HG02973 (cell line): ENCODE measurements at regions not wholly inside any gene's neighbourhood (a gene's known extent, or its start where the extent isn't known, plus 50 kb on each side); places are given as distances from the start of the nearest gene placed in this dataset.

ENCODE experiments used
- ATAC-seq: cut with Tn5 transposase; IDR thresholded peaks from one replicate; pipeline ENCODE4 v1.9.1; 2021; ENCODE audit warnings: moderate library complexity; ENCODE audit not compliant: unreplicated experiment

DNA sequence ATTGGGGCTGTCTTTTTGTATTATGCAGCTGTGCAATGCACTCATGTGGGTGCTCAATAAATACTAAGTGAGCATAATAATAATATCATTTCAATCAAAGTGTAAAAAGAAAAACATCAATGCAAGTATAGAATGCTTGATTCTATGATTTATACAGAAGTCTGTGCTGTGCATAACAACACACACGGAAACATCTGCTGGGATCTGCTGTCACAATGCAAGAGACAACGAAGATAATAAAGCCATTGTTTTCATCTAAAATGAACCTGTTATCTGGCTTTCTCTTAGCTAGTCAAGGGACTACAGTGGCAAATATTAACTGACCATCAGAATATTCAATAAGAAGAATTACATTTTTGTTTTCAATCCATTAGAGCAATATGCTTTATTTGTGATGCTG lies 1156.9 kb upstream of the MAP3K7 start:
- ATAC-seq: no peak

DNA sequence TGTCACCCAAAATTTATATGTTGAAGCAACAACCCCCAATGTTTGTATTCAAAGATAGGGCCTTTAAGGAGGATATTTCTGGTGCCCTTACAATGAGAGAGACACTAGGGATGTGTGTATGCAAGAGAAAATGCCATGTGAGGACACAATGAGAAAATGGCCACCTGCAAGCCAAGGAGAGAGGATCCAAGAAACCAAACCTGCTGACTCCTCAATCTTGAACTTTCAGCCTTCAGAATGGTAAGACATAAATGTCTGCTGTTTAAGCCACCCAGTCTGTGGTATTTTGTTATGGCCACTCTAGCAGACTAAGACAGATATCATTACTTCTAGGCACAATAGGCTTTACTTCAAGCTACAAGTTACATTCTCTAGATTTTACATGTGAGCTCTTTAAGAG lies 1145.1 kb upstream of the MAP3K7 start:
- ATAC-seq: no peak

DNA sequence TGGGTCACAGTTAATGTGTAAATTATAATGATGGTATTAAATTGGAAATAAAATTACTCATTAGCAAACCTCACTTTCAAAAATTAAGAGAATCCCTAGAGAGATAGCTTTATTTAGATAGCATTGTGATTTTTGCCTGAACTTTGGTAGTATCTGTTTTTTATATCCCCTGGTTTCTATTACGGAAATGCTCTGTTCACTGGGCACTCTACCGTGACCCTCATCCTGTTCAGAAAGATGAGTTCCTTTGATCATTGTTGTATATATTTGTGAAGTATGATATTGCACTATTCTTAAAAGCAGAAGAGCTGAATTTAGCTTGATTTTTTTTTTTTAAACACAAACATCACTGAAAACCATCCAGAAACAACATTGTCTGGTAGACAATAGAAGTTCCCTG lies 1143.8 kb upstream of the MAP3K7 start:
- ATAC-seq: no peak

DNA sequence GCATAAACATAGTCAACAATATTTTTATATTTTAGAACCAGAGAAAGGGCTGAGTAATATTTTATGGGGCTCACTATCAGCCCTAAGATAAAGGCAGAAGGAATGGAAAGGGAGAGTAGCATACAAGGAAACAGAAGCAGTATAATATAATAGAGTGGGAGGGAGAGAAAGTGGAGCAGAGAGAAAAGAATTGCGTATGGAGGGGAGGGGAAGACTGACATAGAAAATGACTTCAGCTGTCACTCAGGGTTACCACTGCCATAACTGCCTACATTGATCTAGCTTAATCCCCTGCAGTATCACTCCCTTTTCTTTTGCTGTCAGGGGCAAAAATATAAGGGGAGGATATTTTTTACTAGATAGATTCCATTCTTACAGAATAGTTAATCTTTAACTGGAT lies 1133.5 kb upstream of the MAP3K7 start:
- ATAC-seq: no peak

DNA sequence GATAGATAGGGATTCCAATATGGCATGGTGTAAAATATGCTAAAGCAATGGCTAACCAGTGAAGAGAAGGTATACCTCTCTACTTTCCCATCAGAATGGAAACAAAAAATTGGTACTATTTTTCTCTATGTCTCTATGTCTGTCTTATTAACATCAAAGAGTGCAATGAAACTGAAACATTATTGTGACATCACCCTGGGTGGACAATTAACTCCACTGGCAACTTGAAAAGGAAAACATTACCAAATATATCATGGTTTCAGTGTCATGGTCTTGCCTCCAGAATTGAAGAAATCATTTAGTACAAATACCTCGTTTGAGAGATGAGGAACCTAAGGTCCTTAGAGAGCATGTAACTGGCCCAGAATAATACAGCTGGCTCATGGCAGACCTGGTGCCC lies 1132.5 kb upstream of the MAP3K7 start:
- ATAC-seq: no peak

DNA sequence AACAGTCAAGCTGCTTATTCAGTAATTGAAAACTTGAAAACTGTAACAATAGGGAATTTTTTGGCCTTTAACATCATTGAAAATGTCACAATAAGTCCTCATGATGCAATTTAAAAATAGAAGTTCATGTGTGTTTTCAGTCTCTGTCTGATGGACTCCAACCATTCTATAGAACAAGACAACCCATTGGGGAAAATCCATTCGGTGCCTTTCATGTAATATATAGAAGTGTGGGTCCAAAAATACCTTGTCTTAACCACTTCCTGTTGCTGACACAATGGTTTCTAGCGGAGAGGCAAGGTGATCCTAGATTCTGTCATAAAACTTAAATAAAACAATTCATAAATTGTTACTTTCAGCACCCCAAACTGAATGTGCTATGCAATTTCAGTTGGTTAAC lies 1131.3 kb upstream of the MAP3K7 start:
- ATAC-seq: peak; percentile 69

DNA sequence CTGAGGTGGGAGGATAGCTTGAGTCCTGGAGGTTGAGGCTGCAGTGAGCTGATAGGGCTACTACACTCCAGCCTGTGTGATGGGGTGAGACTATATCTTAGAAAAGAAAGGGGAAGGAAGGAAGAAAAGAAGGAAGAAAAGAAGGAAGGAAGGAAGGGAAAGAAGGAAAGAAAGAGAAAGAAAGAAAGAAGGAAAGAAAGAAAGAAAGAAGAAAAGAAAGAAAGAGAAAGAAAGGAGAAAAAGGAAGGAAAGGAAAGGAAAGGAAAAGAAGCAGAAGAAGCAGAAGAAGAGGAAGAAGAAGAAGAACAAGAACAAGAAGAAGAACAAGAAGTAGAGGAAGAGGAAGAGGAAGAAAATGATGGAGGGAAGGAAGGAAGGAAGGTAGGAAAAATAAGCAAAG lies 1130.2 kb upstream of the MAP3K7 start:
- ATAC-seq: no peak

DNA sequence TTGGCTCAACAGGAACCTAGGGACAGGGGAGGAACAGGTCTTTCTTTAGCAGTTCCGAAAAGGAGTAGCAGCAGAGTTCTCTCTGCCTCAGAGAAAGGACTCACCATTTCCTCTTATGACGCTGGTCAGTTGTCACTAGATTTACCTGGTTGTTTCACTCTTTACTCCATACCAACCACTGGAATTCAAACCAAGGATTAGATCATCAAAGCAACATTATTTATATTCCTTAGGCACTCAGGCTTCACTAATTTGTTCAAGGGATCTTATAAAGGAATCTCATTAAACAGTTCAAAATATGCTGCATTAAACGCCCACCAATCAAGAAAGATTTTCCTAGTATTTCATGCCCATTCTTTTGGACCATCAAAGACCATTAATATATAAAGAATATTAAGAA lies 1129.5 kb upstream of the MAP3K7 start:
- no peak for ATAC-seq

DNA sequence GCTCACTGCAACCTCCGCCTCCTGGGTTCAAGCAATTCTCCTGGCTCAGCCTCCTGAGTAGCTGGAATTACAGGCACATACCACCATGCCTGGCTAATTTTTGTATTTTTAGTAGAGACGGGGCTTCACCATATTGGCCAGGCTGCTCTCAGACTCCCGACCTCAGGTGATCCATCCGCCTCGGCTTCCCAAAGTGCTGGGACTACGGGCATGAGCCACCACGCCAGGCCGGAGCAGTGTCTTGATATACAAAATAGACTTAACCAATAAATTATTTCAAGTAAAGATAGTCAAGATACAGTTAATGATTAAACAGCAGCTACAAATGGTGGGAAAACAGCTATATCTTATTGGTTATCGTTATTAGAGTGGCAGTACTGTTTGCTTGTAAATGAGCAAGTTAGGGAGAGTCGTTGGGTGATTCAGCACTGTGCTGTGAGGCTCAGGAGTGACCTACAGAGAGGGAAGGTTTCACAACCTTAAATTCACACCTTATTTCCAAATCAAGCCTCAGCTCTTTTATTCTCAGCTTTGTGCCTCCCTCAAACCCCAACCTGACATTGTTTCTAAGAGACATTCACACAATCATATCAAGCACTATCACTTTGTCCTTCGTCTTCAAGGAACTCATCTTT lies 1128.4 kb upstream of the MAP3K7 start:
- ATAC-seq: no peak

DNA sequence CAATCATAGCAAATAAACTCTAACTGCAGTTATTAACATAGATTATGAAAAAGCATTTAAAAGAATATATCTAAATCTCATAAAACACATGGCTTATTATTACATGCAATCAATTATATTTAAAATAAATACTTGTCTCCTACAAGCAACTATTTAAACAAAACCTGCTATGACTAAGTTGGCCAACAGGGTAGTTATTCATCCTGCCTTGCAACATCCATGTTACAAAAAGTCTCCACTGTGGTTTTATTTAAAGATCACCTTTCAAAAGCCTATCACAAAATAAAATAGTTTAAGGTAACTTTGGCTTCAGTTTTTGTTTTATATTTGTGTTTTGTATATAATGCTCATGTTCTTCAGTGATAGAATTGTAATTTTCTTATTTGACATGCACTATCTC lies 1127.0 kb upstream of the MAP3K7 start:
- ATAC-seq: no peak

DNA sequence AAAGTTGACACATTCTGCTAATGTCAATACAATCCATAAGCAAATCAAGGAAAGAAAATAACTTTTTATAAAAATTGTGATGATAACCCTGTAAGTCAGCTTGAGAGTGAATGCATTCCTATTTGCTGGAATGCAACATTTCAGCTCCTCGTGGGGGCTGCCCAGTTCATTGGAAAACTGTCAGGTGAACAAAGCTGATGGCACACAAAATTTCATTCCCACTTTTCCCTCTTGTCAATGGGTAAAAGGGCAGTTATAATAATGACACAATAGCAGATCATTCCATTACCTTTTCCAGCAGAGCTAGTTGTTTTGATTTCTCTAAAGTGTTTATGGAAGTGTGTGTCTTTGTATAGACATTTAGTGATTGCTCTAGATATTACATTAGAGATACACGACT lies 1124.6 kb upstream of the MAP3K7 start:
- no peak for ATAC-seq

DNA sequence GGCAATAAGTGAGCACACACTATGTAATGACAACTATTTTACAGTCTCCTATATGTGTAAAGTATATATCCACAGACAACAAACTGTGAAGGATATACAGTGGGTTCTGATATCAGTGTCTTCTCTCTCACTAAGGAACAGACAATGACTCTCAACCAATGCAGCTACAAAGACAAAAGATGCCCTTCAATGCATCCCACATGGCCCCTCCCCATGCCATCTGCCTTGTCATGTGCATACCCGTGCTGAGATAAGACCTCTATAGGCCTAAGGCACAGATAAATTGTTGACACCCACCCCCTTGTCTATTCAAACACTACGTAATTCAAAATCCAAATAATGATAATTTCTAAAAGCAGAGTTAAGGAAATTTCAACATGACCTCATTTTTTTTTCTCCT lies 1123.5 kb upstream of the MAP3K7 start:
- no peak for ATAC-seq

DNA sequence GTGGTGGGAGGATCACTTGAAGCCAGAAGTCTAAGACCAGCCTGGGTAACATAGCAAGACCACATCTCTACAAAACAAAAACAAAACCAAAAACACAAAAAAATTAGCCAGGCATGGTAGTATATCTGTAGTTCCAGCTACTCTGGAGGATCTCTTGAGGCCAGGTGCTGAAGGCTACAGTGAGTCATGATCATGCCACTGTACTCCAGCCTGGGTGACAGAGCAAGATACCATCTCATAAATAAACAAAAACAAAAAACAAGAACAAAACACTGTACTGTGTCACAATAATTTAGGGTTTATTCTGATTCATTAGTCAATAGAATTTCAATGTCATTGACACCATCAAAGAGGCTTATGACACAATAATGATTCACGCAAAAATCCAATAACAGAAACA lies 1121.7 kb upstream of the MAP3K7 start:
- ATAC-seq: no peak

DNA sequence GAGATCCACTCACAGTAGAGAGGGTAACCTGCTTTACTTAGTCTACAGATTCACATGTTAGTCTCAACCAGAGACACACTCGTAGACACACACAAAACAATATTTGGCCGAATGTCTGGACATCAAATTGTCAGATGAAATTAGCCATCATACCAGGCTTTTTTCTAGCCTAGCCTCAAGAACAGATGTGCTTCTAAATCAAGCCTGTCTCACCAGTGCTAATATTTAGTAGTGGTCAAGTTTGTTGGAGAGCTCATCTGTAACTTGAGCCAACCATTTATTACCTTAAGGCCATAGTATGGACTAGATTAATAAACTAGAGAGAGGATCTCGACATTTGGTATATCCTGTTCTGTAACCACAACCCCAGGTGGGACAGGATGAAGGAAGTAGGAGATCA lies 1118.8 kb upstream of the MAP3K7 start:
- no peak for ATAC-seq

DNA sequence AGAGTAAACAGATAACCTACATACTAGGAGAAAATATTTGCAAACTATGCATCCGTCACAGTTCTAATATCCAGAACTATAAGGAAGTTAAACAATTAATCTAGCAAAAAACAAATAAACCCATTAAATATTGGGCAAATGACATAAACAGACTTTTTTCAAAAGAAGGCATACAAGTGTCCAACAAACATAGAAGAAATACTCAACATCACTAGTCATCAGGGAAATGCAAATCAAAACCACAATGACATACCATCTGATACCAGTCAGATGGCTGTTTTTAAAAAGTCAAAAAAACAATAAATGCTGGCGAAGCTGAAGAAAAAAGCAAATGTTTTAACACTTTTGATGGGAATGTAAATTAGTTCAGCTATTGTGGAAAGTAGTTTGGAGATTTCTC lies 1117.7 kb upstream of the MAP3K7 start:
- ATAC-seq: no peak

DNA sequence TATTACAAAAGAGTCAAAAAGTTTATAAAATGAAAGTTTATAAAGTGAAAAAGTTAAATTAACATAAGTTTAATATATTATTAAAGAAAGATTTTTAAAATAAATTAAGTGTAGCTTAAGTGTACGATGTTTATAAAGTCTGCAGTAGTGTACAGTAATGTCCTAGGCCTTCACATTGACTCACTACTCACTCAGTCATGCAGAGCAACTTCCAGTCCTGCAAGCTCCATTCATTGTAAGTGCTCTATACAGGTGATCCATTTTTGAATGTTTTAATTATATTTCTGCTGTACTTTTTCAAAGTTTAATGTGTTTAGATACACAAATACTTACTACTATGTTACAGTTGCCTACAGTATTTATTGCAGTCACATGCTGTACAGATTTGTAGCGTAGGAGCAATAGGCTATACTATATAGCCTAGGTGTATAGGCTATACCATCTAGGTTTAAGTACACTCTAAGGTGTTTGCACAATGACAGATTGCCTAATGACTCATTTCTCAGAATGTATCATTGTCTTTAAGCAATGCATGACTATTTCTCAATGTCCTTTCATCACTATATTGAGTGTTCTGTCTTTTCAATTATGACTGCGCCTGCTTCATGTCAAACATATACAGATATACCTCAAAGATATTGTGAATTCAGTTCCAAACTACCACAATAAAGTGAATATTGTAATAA lies 1110.3 kb upstream of the MAP3K7 start:
- no peak for ATAC-seq

DNA sequence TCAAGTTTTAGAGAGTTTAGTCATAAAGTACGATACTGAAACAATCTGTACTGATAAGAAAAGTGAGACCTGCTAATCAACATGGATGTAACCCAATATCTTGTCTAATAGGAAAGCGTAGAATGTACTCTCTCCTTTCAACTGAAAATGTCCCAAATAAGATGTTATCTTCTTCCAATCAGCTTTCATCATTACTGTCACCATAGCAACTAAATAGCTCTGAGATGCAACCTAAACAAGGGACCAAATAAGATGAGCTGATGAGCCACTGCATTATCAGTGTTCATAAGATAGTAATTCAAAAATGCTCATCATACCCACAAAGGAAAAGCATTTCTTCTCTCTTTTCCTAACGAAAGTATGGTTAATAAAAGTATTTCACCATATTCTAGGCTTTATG lies 1108.3 kb upstream of the MAP3K7 start:
- ATAC-seq: no peak

DNA sequence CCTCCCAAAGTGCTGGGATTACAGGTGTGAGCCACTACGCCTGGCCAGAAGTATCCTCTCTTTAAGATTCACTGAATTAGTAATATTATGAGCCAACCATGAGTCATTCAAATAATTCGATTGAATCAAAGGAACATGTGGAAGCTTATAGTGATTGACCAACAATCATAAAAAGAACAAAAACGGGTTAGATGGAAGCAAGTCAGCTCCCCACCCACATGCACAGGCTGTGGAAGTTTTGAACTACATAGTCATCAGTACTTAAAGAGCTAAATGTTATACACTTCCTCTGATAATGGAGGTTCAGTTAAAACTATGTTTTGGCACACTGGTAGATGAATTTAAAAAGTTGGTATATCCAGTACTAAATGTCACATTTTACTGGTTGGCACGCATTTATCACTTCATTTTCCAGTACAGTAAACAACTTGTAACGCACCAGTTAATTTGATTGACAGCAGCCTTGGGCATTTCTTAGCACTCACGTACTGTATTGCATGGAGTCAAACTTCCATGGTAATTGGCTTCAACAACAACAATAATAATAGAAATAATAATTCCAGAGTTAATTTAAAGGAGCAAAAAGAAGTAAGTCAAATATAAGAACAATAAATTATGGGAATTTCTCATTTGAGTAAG lies 1107.3 kb upstream of the MAP3K7 start:
- no peak for ATAC-seq

DNA sequence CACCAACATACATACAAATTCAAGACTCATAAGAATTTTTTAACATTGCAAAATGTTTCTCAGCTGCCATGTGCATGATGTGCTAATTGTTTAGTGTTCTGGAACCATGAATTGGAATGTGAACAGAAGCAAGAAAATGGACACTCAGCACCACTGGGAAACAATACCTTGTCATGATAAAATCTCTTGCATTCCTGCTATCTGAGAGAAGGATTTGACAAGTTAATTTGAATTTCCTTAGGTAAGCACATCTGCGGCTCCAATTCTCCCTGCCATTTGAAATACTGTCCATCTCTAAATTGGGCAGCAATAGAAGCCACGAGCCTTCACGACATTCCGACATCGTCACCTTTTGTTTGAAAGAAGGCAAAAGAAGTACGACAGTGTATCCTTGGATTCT lies 1104.6 kb upstream of the MAP3K7 start:
- no peak for ATAC-seq

DNA sequence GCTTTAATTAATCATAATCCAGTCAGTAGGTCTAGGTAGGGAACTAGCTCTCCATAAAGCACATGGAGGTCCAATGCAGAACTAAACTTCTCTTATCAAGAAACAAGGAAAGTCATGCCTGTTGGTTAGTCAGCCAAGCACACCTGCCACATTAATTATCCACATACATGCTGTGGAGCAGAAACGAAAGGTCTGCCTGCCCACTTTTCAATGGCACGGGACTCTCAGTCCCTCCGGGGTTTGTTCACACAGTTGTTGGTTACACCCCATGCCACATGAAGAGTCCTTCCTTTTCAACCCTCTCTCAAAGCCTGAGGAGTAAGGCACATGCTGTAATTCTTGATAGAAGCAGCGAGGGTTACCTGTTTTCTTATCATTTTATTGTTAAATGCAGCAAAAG lies 1096.4 kb upstream of the MAP3K7 start:
- ATAC-seq: no peak

DNA sequence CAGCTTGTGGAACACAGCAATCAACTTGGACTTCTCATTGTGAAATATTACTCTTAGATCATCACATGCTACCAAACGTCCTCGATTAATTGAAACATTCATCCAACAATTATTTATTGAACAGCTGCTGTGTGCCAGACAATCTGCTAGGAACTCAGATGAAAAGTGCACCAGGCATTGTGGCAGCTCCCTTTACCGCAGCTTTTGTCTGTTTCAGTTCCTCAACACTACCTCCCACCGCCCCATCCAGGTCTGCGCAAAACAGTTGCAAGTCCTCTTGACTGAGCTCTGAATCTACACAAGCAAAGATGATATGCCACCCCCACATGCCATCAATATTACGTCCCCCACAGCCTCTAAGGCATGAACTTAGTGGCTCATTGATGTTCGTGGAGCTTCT lies 1094.4 kb upstream of the MAP3K7 start:
- no peak for ATAC-seq

DNA sequence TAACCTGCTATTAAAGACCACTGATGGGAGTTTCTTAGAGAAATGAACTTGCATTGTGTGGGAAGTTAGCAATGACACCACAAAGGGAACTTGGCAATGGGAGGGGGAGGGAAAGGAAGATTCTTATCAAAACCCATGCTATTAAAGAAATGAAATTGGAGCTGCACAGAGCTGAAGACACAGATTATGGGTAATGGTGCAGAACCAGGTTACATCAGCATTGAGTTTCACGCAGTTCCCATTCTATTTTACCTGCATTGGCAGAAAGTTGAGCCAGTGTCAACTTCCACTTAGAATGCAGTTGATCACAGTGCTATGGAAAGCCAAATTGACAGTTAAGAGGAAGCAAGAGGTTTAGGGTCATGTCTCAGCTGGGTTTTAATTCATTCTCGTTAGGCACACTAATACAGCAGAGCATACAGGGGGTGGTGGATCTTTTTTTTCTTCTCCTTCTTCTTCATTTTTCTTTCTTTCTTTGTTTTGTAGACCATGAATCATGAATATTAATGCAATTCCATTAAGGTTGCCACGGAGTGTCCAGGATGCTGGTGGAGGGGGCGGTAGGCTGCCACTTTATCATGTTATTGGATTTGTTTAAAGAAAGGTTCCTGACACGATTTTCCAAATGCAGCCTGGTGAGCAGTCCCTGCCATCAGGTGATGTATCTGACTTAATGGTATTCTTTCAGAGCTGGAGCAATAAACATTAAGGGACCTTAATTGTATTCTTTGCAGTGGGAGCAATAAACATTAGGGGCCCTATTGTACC lies 1092.0 kb upstream of the MAP3K7 start:
- no peak for ATAC-seq
